GM21447 (cell line): ENCODE measurements at regions not wholly inside any gene's neighbourhood (a gene's known extent, or its start where the extent isn't known, plus 50 kb on each side); places are given as distances from the start of the nearest gene placed in this dataset.

Source experiments
- ATAC-seq: cut with Tn5 transposase; IDR thresholded peaks from one replicate; pipeline ENCODE4 v1.9.1; 2021; ENCODE audit not compliant: unreplicated experiment

DNA sequence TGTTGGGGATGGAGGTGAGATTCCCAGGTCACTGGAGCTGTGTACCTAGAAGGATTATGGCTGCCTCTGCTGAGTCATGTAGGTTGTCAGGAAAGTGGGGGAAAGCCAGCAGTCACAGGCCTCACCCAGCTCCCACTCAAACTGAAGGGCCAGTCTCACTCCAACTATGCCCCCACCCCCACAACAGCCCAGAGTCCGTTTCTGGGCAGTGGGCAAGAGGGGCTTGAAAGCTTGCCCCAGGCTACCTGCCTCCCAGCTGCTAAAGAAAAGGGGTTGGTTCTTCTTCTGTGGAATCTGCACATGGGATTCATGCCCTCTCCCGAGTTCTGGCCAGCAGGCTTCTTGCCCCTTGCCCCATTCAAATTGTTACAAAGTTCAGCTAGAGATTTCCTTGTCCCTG lies 116.0 kb upstream of the PGRMC2 start:
- ATAC-seq, result no peak

DNA sequence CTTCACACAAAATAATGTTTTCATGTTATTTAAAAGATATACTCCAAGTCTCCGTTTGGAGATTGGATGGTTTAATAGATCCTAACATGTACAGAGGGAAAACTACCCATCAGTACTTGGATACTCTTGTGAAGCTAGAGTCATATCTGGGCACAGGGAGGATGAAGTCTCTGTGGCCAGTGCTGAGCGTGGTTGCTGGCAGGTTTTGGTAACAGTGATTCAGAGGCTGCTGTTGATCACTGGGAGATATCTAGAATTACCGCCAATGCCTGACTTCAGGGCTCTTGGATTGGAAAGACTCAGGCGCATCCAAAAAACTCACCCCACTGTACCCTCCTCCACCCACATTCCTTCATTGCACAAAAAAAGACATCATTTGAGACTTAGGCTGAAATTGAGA lies 107.2 kb upstream of the PGRMC2 start:
- ATAC-seq, result no peak

DNA sequence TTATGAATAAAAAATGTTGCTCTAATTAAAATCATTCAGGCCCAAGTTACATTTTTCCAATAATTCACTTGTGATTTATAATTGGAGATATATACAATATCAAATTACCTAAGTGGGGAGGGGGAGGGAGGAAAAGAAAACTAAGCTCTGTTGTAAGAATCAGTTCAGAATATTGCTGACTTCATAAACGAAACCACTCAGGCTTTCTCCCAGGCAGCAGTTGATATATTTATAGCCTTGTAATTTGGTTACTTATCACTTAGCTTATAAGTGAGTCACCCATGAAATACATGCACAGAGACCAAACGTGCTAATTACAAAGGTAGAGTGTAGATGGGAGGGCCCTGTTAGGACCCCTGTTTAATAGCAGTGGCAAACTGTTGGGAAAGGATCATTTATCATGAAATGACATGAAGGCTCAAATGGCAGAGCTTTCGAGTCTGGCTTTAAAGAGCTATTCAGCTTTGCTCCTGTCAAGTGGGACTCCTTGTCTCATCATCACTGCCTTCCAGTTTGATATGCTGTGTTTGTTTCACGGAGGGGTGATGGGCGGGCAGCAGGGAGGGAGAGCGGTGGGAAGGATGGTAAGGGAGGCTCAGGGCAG lies 105.6 kb upstream of the PGRMC2 start:
- ATAC-seq, result no peak

DNA sequence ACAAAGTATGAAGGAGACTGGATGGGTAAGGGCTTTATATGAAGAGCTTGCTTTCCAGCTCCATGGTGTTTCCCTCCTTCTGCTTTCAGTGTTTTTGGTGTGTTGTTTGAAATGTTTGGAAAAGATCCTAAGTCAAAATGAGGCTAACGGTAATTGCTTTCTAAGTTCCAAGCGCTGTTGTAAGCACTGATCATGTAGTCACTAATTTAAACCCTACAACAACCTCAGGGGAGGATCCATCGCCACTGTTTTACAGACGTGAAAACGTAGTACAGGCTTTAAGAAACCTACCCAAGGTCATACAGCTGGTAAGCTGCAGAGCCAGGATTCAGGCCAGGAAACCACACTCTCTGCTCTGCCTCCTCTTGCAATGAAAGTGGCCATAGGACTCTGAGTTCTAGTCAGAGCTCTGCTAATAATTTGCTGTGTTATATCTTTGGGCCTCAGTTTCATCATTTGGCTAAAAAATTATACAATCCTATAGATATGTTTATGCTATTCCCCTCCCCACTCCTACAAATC lies 102.9 kb upstream of the PGRMC2 start:
- no peak for ATAC-seq

DNA sequence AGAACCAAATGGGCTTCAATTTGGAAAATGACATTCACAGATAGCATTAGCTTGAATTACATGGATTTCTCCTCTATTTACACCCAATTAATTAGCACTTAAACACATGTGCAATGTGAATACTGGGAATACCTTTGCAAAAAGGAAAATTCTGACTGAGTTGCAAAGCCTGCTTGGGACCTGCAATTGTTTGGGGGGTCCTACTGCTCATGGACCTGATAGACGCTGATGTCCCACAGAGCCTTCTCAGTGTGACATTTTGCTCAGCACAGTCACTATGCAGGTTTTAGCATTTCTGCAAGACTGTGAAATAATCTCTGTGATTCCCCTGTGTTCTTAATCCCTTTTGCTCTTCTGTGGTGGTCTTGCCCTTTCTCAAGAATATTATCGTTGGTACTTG lies 101.2 kb upstream of the PGRMC2 start:
- no peak for ATAC-seq

DNA sequence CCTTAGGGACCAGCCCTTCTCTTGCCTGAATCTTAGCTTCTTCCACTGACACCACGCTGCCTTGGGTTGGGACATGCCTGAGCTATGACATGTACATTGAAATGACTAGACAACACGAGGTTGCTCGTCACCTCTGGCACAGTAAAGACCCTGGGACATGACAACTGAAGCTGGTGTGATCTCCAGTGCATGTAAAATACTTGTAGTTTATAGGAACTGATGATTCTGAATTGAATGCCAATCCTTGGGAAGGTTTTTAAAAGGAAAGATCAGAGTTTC lies 100.7 kb upstream of the PGRMC2 start:
- ATAC-seq, result no peak

DNA sequence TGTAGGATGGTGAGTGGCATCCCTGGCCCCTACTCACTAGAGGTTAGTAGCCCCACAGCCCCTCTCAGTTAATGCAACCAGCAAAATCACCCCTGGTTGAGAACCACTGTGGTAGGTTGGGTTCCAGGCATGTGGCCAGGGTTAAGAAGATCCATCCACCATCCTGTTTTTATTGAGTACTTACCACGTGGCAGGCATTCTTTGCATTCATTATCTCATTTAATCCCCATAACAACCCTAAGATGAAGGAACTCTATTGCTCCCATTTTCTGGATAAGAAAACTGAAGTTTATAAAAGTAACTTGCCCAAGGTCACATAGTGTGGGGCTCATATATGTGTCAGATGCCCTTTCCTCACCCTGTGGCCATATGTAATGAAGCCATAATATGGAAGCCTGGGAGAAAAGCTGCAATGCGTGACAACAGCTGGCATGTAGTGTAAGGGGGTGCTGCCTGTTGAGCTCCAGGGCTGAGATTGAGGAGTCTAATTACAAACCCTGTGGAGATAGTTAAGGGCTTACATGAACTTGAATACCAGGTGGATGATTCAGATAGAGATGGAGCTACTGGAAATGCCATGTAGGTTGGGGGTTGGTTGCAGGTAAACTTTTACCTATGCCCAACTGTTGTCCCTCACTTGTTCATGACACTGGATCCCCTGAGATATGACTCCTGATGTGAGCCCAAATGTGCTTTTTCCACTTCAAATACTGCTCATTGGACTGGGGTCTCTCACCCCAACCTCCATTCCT lies 100.2 kb upstream of the PGRMC2 start:
- no peak for ATAC-seq

DNA sequence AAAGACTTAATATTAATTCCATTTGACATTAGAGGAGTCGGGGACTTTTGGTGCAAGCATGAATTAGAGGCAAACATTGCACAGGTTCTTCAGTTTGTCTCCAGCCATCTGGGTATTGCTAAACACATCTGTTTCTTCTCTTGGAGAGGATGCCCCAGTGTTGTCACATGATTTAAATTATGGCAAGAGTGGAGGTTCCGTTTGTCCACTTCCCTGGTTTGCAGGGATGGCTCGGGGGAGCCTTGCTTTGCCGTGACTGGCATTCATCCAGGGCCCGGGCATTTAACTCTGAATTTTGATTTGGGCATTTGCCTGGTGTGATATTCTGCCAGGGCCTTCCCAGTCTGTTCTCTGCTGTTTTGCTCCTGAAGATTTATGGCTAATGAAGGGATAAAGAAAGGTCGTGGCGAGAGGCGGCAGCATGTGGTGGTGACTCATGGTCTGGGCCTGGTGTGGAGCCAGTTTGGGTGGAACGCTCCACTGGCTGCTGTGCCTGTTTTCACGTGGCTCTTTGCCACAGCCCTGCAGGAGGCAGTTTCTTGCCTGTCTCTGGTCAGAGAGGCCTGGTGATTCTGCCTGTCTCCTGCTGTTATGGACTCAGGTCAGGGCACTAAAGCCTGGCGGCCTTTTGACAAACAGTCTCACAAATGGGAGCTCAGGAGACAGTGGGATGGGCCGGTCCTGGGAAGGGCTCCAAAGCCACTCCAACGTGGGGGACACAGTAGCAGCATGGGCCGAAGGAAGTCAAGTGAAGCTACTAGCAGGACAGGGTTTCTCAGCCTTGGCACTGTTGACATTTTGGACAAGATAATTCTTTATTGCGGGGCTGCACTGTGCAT lies 99.4 kb upstream of the PGRMC2 start:
- ATAC-seq, result no peak

DNA sequence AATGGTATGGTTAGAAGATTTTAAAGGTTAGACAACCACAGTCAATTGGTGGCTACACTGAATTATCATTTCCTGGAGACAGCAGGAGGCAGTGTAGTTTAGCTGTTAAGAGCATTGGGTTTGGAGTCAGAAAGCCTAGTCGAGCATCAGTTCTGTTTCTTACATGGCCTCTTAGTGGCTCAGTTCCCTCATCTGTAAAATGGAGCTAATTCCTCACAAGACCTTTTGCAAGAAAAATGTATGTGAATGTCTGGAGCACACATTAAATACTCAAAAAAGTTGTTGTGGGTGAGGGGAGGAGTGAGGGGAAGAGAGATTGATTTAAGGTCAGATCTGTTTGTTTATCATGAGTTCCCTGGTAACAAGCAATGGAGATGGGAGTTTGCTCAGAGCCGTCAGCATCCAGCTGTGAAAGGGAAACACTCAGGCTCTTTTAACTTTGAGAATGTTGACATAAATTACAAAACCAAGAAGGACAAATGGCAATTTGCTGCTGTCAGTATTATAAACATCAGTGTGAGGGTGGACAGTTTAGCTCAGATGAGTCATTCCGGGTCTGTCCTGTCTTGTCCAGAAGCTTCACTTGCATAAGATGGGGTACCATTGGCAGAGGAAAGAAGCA lies 98.2 kb upstream of the PGRMC2 start:
- no peak for ATAC-seq

DNA sequence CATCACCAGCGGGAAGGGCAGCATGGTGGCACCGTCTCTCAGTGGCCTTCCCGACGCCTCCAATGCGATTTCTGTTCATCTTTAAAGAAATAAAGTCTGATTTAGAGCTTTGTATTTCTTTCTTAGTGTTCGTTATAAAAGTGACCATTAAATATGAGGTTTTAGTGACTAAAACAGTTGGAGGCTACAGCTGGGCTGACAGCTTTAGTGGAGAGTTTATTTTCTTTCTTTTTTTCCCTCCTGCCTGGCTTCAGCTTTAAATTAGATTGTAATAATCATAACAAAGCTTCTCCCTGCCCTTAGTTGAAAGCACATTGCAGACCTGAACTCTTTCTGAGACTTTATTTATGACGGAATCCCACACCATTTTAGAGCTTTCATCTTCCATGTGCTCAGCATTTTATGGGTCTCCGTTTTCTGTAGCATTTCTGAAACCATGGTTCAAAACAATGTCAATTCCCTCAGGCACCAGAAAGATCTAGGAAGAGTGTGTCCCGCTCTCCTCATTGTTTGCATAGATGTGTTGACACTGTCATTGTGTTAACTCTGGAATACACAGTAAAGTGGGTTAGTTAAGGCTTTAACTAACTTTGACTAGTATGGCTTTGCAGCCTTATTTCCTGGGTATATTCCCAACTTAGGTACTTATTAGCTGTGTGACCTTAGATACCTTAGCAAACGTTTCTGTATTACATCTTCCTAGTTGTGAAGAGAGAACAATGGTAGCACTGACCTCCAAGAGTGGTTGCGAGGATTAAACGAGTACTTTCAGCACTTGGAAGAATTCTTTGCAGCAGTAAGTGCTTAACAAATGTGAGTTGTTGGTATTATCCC lies 97.4 kb upstream of the PGRMC2 start:
- ATAC-seq, result no peak

DNA sequence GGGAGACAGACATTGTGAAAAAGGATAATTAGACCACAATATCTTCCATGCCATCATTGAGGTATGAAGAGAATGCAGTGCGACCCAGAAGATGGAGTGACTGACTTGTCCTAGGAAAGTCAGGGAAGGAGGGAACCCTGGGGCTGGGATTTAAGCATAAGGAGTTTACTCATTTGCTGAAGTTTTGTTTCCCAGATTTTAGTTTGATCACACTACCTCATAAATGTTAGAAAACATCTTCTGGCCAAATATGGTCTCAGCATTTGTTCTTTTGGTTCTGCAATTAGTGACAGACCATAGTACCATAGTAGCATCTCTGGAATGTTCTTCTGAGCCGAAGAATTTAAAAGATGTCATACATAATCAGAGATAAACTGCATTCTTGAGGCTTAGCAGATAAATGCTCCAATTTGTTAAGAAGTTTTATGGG lies 96.5 kb upstream of the PGRMC2 start:
- ATAC-seq, result no peak

DNA sequence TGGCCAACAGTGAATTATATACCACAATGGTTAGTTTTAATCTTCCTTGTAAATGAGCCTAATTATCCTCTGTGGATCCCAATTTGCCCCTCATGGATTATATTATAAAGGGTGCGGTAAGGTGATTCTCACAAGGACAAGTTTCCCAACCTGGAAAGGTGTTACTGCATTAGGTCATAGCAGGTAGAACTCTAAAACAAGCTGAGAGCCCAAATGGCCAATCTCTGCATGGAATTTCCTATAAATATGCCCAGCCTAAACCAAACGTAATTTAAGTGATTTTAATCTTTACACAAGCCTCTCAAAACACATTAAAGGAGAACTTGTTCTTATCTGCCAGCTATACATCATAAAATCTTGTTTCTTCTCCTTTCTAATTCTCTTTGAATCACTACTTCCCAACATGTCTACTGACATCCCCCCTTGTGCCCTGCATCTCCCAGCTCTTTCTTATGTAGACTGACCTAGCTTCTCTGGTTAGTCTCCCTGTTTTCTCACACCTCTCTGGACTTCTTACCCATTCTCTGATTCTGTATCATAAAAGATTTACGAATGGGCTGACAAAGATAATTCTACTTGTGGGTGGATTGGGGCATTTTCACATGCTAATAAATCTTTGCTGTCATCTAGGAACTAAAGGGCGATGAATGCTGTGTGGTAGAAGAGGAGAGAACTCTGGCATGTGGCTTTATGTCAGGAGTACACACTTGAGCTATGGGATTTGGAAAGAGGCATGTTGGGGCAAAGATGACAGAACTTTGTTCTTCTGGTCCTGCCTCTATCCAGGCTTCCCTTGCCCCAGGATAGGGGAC lies 94.3 kb upstream of the PGRMC2 start:
- no peak for ATAC-seq

DNA sequence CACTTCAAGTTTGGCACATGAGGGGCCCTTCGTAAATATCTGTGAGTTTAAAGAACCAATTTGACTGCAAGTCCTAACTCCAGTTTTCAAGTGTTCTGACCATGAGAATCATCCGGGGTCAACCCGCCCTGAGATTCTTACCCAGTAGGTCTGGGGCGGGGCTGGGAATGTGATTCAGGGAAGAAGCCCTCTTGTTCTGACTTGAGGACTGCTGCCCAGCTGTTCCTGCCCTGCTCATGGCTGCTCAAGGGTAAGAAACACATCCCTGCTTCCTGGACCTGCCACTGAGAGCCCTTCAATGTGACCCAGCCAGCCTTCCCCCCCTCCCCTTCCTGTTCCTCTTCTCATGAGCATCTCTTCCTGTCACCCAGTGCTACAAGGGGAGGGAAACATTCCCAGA lies 92.7 kb upstream of the PGRMC2 start:
- ATAC-seq, result no peak

DNA sequence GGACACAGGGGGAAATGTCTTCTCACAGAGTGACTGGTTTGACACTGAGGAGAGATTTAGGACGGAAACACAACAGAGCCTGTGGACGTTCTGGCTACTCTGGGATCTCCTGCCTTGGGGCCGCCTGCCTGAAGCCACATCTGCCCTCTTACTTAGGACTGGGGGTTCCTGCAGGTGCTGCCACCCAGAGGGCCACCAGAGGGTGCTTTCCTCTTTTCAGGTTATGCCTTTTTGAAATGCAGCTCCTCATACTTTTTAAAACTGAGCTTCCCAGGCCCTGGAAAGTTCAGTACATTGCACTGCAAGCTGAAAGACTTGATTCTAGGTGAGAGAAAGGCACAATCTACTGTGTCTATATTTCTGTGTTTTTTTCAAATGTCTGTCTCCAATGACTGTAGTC lies 92.2 kb upstream of the PGRMC2 start:
- no peak for ATAC-seq

DNA sequence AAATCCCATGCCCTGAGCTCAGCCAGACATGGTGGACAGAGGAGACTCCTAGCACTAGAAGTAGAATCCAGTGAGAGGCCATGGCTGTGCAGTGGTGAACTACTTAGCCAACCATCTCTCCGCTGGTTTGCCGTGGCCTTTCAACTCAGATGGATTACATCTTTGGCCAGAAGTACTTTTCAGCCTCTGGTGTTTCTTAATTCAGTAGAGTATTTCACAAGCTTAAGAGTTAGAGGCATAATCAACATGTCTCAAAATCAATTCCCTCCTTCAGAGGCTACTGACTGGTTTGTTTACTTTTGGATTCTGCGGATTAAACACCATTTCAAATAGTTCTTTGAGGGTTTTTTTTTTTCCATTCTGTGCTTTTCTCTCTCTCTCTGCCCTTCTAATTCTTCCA lies 91.1 kb upstream of the PGRMC2 start:
- ATAC-seq, result no peak

DNA sequence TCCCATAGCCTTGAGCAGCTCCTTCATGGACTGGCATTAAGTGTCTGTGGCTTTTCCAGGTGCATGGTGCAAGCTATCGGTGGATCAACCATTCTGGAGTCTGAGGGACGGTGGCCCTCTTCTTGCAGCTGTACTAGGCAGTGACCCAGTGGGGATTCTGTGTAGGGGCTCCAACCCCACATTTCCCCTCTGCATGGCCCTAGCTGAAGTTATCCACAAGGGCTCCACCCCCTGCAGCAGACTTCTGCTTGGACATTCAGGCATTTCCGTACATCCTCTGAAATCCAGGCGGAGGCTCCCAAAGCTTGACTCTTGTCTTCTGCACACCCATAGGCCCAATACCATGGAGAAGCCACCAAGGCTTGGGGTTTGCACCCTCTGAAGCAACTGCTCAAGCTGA lies 89.3 kb upstream of the PGRMC2 start:
- ATAC-seq, result no peak

DNA sequence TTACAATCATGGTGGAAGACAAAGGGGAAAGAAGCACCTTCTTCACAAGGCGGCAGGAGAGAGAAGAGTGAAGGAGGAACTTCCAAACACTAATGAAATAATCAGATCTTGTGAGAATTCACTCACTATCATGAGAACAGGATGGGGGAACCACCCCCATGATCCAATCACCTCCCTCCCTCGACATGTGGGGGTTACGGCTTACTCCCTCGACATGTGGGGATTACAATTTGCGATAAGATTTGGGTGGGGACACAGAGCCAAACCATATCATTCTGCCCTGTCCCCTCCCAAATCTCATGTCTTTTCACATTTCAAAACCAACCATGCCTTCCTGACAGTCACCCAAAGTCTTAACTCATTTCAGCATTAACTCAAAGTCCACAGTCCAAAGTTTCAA lies 88.7 kb upstream of the PGRMC2 start:
- no peak for ATAC-seq

DNA sequence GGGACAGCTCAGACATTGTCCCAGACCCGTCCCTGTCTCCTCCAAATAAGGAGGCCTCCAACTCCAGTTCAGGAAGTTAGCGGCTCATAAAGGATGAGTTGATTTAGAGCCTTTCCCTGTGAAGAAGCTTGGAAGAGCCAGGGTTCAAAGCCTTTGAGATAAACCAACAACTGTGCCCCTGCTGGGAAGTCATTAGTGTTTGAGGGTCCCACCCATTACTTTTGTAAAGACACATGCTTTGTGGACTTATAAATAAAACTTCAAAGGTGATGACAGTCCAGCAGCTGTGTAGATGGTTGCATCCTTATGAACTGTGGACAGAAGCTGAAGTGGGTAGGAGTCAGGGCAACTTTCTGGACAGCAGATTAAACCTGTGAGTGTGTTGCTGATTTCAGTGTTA lies 86.0 kb upstream of the PGRMC2 start:
- ATAC-seq, result no peak

DNA sequence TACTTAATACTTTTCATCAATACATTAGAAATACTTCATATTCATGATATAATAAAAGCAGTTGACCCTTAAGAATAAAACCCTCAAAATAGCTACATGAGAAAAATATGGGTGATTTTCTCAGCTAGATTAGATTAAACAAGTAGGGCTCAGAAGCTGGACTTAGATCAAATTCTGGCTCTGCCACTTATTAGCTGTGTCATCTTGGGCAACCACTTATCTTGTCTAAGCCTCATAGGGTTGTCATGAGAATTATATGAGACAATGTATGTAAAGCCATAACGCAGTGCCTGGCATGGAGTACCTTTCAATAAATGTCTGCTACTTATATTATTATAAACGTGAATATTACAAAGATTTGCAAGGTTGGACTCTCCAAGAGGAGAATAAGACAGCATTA lies 84.3 kb upstream of the PGRMC2 start:
- no peak for ATAC-seq
